ENCODE measurements at regions not wholly inside any gene's neighbourhood (a gene's known extent, or its start where the extent isn't known, plus 50 kb on each side); places are given as distances from the start of the nearest gene placed in this dataset.
"Not testable (repeated sequence)": the region's sequence is repeated elsewhere in the genome, so short reads cannot be mapped to it uniquely, and the experiment has no call there.

- DNase-seq = no peak
Observed at GRCh38 chr12:68514807-68515411, 95.8 kb upstream of the RAP1B start.

- no peak for DNase-seq
Observed at GRCh38 chr12:68515793-68516192, 94.9 kb upstream of the RAP1B start.

- DNase-seq = no peak
Observed at GRCh38 chr12:68521321-68521839, 89.3 kb upstream of the RAP1B start.

GRCh38 chr12:68521848-68522502 is 88.7 kb upstream of the RAP1B start:
- no peak for DNase-seq

- no peak for DNase-seq
Observed at GRCh38 chr12:68529466-68529865, 81.2 kb upstream of the RAP1B start.

- no peak for DNase-seq
Observed at GRCh38 chr12:68529869-68530268, 80.8 kb upstream of the RAP1B start.

GRCh38 chr12:68530299-68530698 is 80.4 kb upstream of the RAP1B start:
- no peak for DNase-seq

- no peak for DNase-seq
Observed at GRCh38 chr12:68530965-68531364, 79.7 kb upstream of the RAP1B start.

GRCh38 chr12:68532204-68532886 is 78.4 kb upstream of the RAP1B start:
- peak; percentile 12 for DNase-seq

- no peak for DNase-seq
Observed at GRCh38 chr12:68532887-68533248, 77.8 kb upstream of the RAP1B start.

- no peak for DNase-seq
Observed at GRCh38 chr12:68534108-68534507, 76.6 kb upstream of the RAP1B start.

- peak; percentile 25 for DNase-seq
Observed at GRCh38 chr12:68536885-68537485, 73.7 kb upstream of the RAP1B start.

GRCh38 chr12:68537571-68537970 is 73.1 kb upstream of the RAP1B start:
- DNase-seq = no peak

GRCh38 chr12:68538726-68539614 is 71.7 kb upstream of the RAP1B start:
- DNase-seq = peak; percentile 95

- DNase-seq = no peak
Observed at GRCh38 chr12:68539615-68539952, 71.1 kb upstream of the RAP1B start.

- DNase-seq = not testable (repeated sequence)
Observed at GRCh38 chr12:68540768-68541167, 69.9 kb upstream of the RAP1B start.

GRCh38 chr12:68547318-68547717 is 63.4 kb upstream of the RAP1B start:
- DNase-seq = peak; percentile 75

- not testable (repeated sequence) for DNase-seq
Observed at GRCh38 chr12:68552605-68553195, 58.0 kb upstream of the RAP1B start.

GRCh38 chr12:68557011-68557730 is 53.5 kb upstream of the RAP1B start:
- peak; percentile 14 for DNase-seq

GRCh38 chr12:68559246-68559645 is 51.5 kb upstream of the RAP1B start:
- DNase-seq = peak; percentile 23

GRCh38 chr12:68559984-68560850 is 50.5 kb upstream of the RAP1B start:
- DNase-seq = peak; percentile 73

Measured in OCI-M1 (cell line).